Uterus (tissue), 3 donors: ENCODE measurements at regions not wholly inside any gene's neighbourhood (a gene's known extent, or its start where the extent isn't known, plus 50 kb on each side); places are given as distances from the start of the nearest gene placed in this dataset.
"Not testable (repeated sequence)": the region's sequence is repeated elsewhere in the genome, so short reads cannot be mapped to it uniquely, and the experiment has no call there.

Experiments used
- DNase-seq, 2 donors: peaks; one replicate each; pipeline ENCODE4 v3.0.0-alpha.2; 2019 to 2020
- H3K27ac ChIP-seq, 2 donors: fragments of 200-600 bp; sonication (generic); 1 replicate in 1 of 2; 2 replicates in 1 of 2; pipeline ENCODE4 v1.5.1; 2016 to 2018
- H3K27me3 ChIP-seq, 2 donors: fragments of 200-600 bp; sonication (generic); one replicate each; pipeline ENCODE4 v1.5.1; 2018 to 2019; ENCODE audit warnings: control low read depth in 1 of 2
- H3K36me3 ChIP-seq, 2 donors: fragments of 200-600 bp; sonication (generic); one replicate each; pipeline ENCODE4 v1.5.1; 2019; ENCODE audit warnings: control low read depth in 1 of 2
- H3K4me1 ChIP-seq, 2 donors: fragments of 200-600 bp; sonication (generic); one replicate each; pipeline ENCODE4 v1.5.1; 2018 to 2019; ENCODE audit warnings: control low read depth in 1 of 2
- H3K4me3 ChIP-seq, 2 donors: fragments of 200-600 bp; sonication (generic); 1 replicate in 1 of 2; 2 replicates in 1 of 2; pipeline ENCODE4 v1.5.1; 2018 to 2019; ENCODE audit warnings: mild to moderate bottlenecking in 1 of 2
- H3K9me3 ChIP-seq, 2 donors: fragments of 200-600 bp; sonication (generic); one replicate each; pipeline ENCODE4 v1.5.1; 2019; ENCODE audit warnings: control low read depth in 1 of 2
- POLR2A ChIP-seq, 2 donors: fragments of 450-650 bp; IDR thresholded peaks; one replicate each; pipeline ENCODE4 v1.6.1; 2016; ENCODE audit warnings: antibody characterized with exemption in 2 of 2, mild to moderate bottlenecking in 1 of 2, moderate library complexity in 1 of 2
- intact Hi-C: fragments of 100-400 bp; cut with DNase I; formaldehyde crosslinking; loops from one replicate; pipeline ENCODE4 v1.15.1; 2023; ENCODE audit warnings: low total_unique reads
- TF ChIP-seq, protein P1 (sequence below), 4 experiments: fragments of 200-600 bp in 2 of 4; fragments of 450-650 bp in 2 of 4; sonication (generic) in 2 of 4; IDR thresholded peaks; one replicate each; pipeline ENCODE4 v1.5.1; 2016 to 2019; ENCODE audit warnings: antibody characterized with exemption in 4 of 4, mild to moderate bottlenecking in 2 of 4, moderate library complexity in 1 of 4
- donor health status: DM: yes; HTN: yes; CAD: no.

DNA sequence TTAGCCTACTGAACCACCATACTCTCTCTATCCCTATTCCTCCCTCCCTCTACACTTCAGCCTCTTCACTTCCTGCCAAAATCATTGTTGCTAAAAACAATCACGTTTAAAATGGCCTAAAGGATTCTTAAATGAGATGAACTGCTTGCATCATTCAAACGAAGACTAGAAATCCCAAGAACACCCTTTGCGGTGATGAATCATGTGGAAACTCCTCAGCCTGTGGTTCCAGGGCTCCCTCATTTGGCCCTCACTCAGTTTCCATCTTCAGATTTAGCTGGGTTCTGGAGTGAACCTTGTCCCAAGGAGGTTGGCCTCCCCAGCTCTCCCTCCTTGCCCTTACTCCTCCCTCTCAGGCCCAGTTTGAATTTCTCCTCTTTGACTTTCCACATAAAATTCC is 125.6 kb upstream of the CDC42EP3 start:
- H3K4me3 ChIP-seq, result no peak overlapping the region
- peak overlapping the region; percentile 14 to 69 for H3K27ac ChIP-seq
- no peaks in the 10 kb centered on the region for H3K9me3 ChIP-seq
- H3K4me1 ChIP-seq, result no peaks in the 10 kb centered on the region
- no peak for DNase-seq
- intact Hi-C loops, result no loop called here
- no peaks in the 10 kb centered on the region for H3K27me3 ChIP-seq
- no peak for TF ChIP-seq POLR2A (IDR thresholded peaks at IDR 0.05)
- TF ChIP-seq, protein P1, sequence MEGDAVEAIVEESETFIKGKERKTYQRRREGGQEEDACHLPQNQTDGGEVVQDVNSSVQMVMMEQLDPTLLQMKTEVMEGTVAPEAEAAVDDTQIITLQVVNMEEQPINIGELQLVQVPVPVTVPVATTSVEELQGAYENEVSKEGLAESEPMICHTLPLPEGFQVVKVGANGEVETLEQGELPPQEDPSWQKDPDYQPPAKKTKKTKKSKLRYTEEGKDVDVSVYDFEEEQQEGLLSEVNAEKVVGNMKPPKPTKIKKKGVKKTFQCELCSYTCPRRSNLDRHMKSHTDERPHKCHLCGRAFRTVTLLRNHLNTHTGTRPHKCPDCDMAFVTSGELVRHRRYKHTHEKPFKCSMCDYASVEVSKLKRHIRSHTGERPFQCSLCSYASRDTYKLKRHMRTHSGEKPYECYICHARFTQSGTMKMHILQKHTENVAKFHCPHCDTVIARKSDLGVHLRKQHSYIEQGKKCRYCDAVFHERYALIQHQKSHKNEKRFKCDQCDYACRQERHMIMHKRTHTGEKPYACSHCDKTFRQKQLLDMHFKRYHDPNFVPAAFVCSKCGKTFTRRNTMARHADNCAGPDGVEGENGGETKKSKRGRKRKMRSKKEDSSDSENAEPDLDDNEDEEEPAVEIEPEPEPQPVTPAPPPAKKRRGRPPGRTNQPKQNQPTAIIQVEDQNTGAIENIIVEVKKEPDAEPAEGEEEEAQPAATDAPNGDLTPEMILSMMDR (IDR thresholded peaks at IDR 0.05), result no peak
- H3K36me3 ChIP-seq, result no peaks in the 10 kb centered on the region

DNA sequence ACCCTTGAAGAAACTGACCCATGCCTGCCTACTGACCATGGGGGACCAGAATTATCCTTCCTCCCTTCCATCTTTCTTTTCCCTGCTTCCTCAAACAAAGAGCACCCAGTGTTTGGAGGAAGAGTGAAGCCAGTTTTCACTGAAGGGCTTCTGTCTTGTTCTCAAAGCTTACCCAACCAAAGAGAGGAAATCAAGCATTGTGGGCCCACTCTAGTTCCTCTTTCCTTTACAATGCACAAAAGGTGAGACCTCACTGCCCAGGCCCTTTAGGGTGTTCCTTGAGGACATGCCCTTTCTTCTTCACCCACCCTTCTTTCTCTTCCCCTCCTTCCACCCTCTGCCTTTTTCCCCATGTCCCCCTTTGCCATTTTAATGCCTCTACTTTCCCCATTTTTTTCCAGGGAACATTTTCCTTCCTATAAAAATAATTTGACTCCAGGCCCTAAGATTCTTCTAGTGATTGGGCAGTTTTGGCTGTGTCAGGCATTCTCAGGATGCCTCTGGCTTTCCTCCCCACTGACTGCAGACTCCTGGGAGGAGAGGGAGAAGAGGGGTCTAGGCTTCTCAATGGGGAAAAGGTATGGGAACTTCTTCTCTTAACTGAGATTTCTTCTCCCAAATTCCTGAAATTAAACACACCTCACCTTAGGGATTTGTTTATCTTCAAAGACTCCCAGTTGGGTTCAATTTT is 126.6 kb upstream of the RMDN2 start:
- no peaks in the 10 kb centered on the region for H3K27me3 ChIP-seq
- intact Hi-C loops, result no loop called here
- H3K4me1 ChIP-seq, result no peaks in the 10 kb centered on the region
- TF ChIP-seq, protein P1 (IDR thresholded peaks at IDR 0.05), result no peak
- TF ChIP-seq POLR2A (IDR thresholded peaks at IDR 0.05), result no peak
- H3K36me3 ChIP-seq, result no peaks in the 10 kb centered on the region
- H3K27ac ChIP-seq, result peak overlapping the region in 1 of 2 donors; percentile 56
- H3K4me3 ChIP-seq, result no peak overlapping the region
- H3K9me3 ChIP-seq, result no peaks in the 10 kb centered on the region
- DNase-seq, result no peak

DNA sequence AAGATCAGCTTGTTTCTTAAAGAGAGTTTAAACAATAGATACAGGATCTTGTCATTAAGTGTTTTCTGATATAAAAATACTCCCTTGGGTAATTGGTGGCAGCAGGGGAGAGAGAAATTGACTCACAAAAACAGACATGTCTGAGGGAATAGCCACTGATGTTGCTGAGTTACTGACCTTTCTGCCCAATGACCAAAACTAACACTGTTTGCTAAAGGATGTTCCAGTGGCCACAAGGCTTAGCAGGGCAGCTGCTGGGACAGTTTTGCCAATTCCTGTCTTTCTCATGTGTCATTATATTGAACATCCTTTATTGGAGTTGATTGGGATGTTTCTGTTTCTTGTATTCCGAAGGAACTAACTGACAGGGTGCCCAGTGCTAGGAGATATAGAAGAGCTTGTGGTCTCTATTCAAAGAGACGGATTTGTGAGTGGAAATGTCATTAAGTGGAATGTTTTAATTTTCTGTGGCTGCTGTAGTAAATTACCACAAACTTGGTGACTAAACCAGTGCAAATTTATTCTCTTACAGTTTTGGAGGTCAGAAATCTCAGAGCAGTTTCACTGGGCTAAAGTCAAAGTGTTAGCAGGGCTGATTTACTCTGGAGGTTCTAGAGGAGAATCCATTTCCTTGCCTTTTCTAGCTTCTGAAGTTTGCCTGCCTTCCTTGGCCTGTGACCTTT is 124.8 kb upstream of the RMDN2 start:
- H3K36me3 ChIP-seq, result no peaks in the 10 kb centered on the region
- no peak for TF ChIP-seq POLR2A (IDR thresholded peaks at IDR 0.05)
- TF ChIP-seq, protein P1 (IDR thresholded peaks at IDR 0.05), result no peak
- H3K4me3 ChIP-seq, result no peak overlapping the region
- peak overlapping the region in 1 of 2 donors; percentile 33 for H3K27ac ChIP-seq
- no peaks in the 10 kb centered on the region for H3K9me3 ChIP-seq
- no peaks in the 10 kb centered on the region for H3K27me3 ChIP-seq
- intact Hi-C loops, result no loop called here
- H3K4me1 ChIP-seq, result no peaks in the 10 kb centered on the region
- DNase-seq, result no peak

DNA sequence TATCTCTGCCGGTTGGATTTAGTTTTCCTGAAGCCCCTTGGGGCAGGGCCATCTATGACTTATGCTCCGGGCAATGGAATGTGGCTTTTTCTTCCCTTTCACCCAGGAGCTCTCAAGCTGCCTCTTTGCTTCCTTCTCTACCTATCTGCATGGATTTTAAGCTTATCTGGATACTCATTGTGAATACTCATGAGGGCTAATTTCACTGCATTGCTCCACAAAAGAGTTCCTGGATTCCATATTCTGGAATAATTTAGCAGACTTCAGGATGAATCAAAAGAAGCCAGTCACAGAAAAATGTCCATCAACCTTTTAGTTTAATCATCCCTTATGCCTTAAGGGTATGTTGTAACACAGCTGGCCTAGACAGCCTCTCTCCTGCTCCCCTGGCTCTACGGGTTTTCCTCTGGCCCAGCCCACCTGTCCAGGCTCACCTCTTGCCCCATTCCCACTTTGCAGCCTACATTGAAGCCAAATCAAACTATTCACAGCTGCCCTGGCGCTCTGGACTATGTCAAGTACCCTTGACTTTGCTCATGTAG is 122.8 kb upstream of the RMDN2 start:
- no peak for DNase-seq
- intact Hi-C loops, result no loop called here
- Histone ChIP-seq H3K4me1 (no peaks in the 10 kb centered on the region), H3K36me3 (no peaks in the 10 kb centered on the region), H3K4me3 (no peak overlapping the region), H3K9me3 (no peaks in the 10 kb centered on the region), H3K27ac (peak overlapping the region in 1 of 2 donors; percentile 1), H3K27me3 (no peaks in the 10 kb centered on the region)
- TF ChIP-seq, protein P1 (IDR thresholded peaks at IDR 0.05), result no peak
- TF ChIP-seq POLR2A (IDR thresholded peaks at IDR 0.05), result no peak

DNA sequence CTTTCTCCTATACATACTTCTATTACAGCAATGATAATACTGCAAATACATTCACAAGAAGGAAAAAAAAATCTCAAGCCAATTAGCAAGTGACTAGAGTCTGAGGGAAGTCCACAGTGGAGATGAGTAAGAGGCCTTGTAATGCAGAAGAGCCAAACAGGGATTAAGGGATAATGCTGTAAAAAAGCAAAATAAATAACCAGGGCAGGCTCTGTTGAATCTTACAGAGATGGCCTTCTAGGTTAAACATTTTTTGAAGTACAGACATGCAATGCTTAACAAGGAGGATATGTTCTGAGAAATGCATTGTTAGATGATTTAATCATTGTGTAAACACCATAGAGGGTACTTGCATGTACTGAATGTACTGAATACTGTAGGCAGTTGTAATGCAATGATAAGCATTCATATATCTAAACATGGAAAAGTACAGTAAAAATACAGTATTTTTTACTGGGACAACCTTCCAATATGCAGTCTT is 122.1 kb upstream of the RMDN2 start:
- TF ChIP-seq POLR2A (IDR thresholded peaks at IDR 0.05), result no peak
- TF ChIP-seq, protein P1 (IDR thresholded peaks at IDR 0.05), result no peak
- intact Hi-C loops, result no loop called here
- DNase-seq, result no peak
- no peak overlapping the region for H3K4me3 ChIP-seq
- no peaks in the 10 kb centered on the region for H3K4me1 ChIP-seq
- H3K36me3 ChIP-seq, result no peaks in the 10 kb centered on the region
- H3K9me3 ChIP-seq, result no peaks in the 10 kb centered on the region
- peak overlapping the region in 1 of 2 donors; percentile 1 for H3K27ac ChIP-seq
- no peaks in the 10 kb centered on the region for H3K27me3 ChIP-seq

DNA sequence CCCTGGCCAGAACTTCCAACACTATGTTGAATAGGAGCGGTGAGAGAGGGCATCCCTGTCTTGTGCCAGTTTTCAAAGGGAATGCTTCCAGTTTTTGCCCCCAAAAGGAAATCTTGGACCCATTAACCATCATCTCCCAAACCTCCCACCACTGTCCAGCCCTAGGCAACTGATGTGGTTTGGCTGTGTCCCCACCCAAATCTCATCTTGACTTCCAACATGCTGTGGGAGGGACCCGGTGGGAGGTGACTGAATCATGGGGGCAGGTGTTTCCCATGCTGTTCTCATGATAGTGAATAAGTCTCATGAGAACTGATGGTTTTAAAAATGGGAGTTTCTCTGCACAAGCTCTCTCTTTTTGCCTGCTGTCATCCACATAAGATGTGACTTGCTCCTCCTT is 119.1 kb upstream of the RMDN2 start:
- H3K27ac ChIP-seq, H3K36me3 ChIP-seq, DNase-seq, intact Hi-C loops, H3K4me3 ChIP-seq, H3K9me3 ChIP-seq, H3K27me3 ChIP-seq, H3K4me1 ChIP-seq: not testable (repeated sequence)
